ENCODE measurements at regions not wholly inside any gene's neighbourhood (a gene's known extent, or its start where the extent isn't known, plus 50 kb on each side); places are given as distances from the start of the nearest gene placed in this dataset.
A peak's percentile ranks its signal among the peaks of the same experiment; 100 is the strongest.

- H3K4me3 Mint-ChIP-seq: no peak overlapping the region
- H3K27me3 Mint-ChIP-seq (ENCODE audit: low read depth in 3 of 3): no peaks in the 10 kb centered on the region
- H3K27ac Mint-ChIP-seq: no peak overlapping the region
- H3K9me3 Mint-ChIP-seq: peaks cover 0 to 15% (median 4%) of the 10 kb centered on the region in 6 donors
- no peak for DNase-seq
- no peaks in the 10 kb centered on the region for H3K4me1 Mint-ChIP-seq
- no peaks in the 10 kb centered on the region for H3K36me3 Mint-ChIP-seq
Observed at GRCh38 chr5:99285606-99286005, 356.8 kb upstream of the CHD1 start.

DNA sequence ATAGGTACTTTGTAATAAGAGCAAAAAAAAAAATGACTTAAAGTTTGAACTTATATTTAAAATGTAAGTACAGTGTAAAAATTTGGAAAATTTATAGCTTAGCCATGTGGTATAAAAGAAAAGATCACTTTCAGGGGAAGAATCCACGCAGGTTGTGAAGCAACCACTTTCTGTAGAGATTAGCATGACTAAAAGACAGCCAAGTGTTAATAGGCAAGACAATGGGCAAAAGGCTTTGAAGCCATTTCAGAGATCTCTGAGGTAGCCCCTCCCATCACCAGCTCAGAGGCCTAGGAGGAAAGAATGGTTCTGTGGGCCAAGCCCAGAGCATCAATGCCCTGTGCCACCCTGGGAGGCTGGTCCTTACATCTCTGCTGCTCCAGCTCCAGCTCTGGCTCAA is 346.3 kb upstream of the CHD1 start:
- H3K27me3 Mint-ChIP-seq (ENCODE audit: low read depth in 3 of 3): peaks cover 0 to 3% (median 0%) of the 10 kb centered on the region in 3 donors
- no peaks in the 10 kb centered on the region for H3K4me1 Mint-ChIP-seq
- peaks cover 0 to 7% (median 4%) of the 10 kb centered on the region in 3 donors for H3K36me3 Mint-ChIP-seq
- no peak for DNase-seq
- no peak overlapping the region for H3K27ac Mint-ChIP-seq
- peaks cover 0 to 17% (median 11%) of the 10 kb centered on the region in 6 donors for H3K9me3 Mint-ChIP-seq
- H3K4me3 Mint-ChIP-seq: no peak overlapping the region

GRCh38 chr5:99272576-99272975 is 343.8 kb upstream of the CHD1 start:
- Mint-ChIP-seq H3K4me1 (no peaks in the 10 kb centered on the region), H3K36me3 (peaks cover 0 to 7% (median 4%) of the 10 kb centered on the region in 3 donors), H3K27me3 (ENCODE audit: low read depth in 3 of 3) (peaks cover 0 to 1% (median 0%) of the 10 kb centered on the region in 3 donors), H3K4me3 (no peak overlapping the region), H3K9me3 (peaks cover 4 to 17% (median 12%) of the 10 kb centered on the region in 6 donors), H3K27ac (no peak overlapping the region)
- DNase-seq: no peak

DNA sequence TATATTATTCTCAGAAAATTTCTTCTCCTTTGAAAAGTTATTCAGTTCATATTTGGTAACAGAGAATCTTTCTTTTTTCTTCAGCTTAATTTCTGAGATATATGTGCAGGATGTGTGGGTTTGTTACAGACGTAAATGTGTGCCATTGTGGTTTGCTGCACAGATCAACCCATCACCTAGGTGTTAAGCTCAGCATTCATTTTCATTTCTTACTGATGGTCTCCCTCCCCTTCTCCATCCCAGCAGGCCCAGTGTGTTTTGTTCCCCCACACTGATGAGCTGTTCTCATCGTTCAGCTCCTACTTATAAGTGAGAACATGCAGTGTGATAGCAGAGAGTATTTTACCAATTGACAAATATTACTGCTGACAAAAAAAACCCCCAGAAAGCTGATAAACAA is 330.0 kb upstream of the CHD1 start:
- Mint-ChIP-seq H3K9me3 (peaks cover 10 to 39% (median 28%) of the 10 kb centered on the region in 6 donors), H3K4me1 (peaks cover 5 to 20% of the 10 kb centered on the region in 2 donors), H3K27me3 (ENCODE audit: low read depth in 3 of 3) (no peaks in the 10 kb centered on the region), H3K36me3 (peaks cover 0 to 9% (median 0%) of the 10 kb centered on the region in 3 donors), H3K27ac (peak overlapping the region; percentile 61 to 85 (median 74)), H3K4me3 (peak overlapping the region in 2 of 5 donors; percentile 15 to 27)
- peak; percentile 30 to 58 (median 49) for DNase-seq

- H3K36me3 Mint-ChIP-seq: no peaks in the 10 kb centered on the region
- peaks cover 0 to 5% of the 10 kb centered on the region in 2 donors for H3K4me1 Mint-ChIP-seq
- H3K27me3 Mint-ChIP-seq (ENCODE audit: low read depth in 3 of 3): peaks cover 0 to 4% (median 0%) of the 10 kb centered on the region in 3 donors
- DNase-seq: no peak
- peaks cover 2 to 10% (median 6%) of the 10 kb centered on the region in 6 donors for H3K9me3 Mint-ChIP-seq
- H3K27ac Mint-ChIP-seq: no peak overlapping the region
- H3K4me3 Mint-ChIP-seq: no peak overlapping the region
Observed at GRCh38 chr5:99248066-99248465, 319.3 kb upstream of the CHD1 start.

DNA sequence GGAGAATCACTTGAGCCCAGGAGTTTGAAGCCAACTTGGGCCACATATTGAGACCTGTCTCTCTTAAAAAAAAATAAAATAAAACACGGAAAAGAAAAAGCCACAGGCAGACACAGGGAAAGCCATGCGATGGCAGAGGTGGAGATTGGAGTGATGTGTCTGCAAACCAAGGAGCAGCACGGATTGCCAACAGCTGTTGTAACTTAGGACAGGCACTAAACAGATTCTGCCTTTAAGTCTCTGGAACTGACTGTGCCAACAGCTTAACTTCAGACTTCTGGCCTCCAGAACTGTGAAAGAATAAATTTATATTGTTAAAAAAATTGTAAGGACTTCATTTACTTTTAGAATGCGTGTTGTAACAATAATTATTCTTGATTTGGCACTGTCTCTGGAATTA is 318.5 kb upstream of the CHD1 start:
- Mint-ChIP-seq H3K9me3 (peaks cover 0 to 10% (median 6%) of the 10 kb centered on the region in 6 donors), H3K27ac (no peak overlapping the region), H3K27me3 (ENCODE audit: low read depth in 3 of 3) (peaks cover 0 to 4% (median 0%) of the 10 kb centered on the region in 3 donors), H3K4me1 (peaks cover 0 to 5% of the 10 kb centered on the region in 2 donors), H3K4me3 (no peak overlapping the region), H3K36me3 (no peaks in the 10 kb centered on the region)
- no peak for DNase-seq

DNA sequence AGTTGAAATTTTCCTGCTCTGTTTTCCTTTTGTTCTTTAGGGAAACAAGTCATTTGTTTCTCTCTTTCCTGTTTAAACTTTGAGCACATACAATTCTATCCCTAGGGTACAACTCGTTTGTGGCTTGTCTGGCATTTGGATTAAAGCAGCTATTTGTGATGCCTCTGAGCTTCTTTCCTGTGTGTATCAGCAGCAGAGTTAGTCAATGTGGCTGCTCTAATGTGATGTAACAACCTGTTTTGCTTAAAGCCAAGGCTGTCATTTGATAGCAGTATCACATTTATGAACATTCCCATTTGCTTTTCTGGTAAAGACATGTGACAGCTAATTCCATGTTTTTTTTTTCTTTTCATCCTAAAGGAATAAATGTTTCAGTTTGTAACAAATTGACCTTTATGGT is 314.3 kb upstream of the CHD1 start:
- H3K27me3 Mint-ChIP-seq (ENCODE audit: low read depth in 3 of 3): peaks cover 0 to 4% (median 0%) of the 10 kb centered on the region in 3 donors
- H3K36me3 Mint-ChIP-seq: no peaks in the 10 kb centered on the region
- no peak for DNase-seq
- H3K27ac Mint-ChIP-seq: no peak overlapping the region
- peaks cover 0 to 10% (median 1%) of the 10 kb centered on the region in 6 donors for H3K9me3 Mint-ChIP-seq
- no peak overlapping the region for H3K4me3 Mint-ChIP-seq
- peaks cover 0 to 3% of the 10 kb centered on the region in 2 donors for H3K4me1 Mint-ChIP-seq

DNA sequence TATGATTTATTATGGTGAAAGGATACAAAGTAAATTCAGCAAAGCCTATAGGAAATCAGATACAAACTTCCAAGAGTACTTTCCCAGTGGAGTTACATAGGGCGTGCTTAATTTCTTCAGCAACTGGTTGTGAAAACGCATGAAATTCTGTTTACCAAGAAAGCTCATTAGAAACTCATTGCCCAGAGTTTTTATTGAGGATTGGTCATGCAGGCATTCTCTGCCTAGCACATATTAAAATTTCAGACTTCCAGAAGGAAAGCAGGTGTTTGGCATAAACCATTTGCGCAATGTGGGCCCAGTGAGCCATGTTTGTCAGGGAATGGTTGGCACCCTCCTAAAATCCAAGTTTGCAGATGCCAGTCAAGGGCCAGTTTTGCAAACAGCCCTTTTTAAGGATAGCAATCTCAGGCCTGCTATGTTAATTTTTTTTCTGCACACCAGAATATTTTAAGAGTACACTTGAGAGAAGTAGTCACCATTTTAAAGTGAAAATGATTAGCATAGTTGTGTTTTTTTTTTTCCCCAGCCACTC is 311.1 kb upstream of the CHD1 start:
- Mint-ChIP-seq H3K4me1 (no peaks in the 10 kb centered on the region), H3K4me3 (no peak overlapping the region), H3K27ac (no peak overlapping the region), H3K27me3 (ENCODE audit: low read depth in 3 of 3) (peaks cover 0 to 2% (median 2%) of the 10 kb centered on the region in 3 donors), H3K36me3 (peaks cover 0 to 3% (median 0%) of the 10 kb centered on the region in 3 donors), H3K9me3 (peaks cover 0 to 20% (median 5%) of the 10 kb centered on the region in 6 donors)
- DNase-seq: no peak

- H3K36me3 Mint-ChIP-seq: no peaks in the 10 kb centered on the region
- no peak for DNase-seq
Observed at GRCh38 chr5:99191206-99191745, 262.5 kb upstream of the CHD1 start.

DNA sequence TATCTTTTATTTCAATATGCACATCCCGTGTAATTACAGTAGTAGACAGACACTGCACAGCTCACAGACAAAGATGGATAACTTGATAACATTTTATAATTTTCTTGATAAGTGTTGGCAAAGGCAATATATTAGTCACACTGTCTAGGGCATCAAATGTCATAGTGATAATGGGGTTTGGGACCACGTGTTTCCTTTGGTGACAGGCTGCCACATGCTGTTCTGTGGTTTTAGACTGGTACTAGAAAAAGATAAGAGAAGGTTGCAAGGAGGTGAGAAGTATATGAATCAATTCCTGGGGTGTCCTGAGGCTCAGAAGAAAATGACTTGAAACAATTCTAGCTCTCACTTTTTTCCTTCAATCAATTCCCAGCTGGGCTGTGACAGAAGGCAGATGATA is 258.8 kb upstream of the CHD1 start:
- H3K27me3 Mint-ChIP-seq (ENCODE audit: low read depth in 3 of 3): peaks cover 0 to 3% (median 0%) of the 10 kb centered on the region in 3 donors
- no peak overlapping the region for H3K27ac Mint-ChIP-seq
- no peak overlapping the region for H3K4me3 Mint-ChIP-seq
- H3K36me3 Mint-ChIP-seq: no peaks in the 10 kb centered on the region
- DNase-seq: no peak
- peaks cover 5 to 6% of the 10 kb centered on the region in 2 donors for H3K4me1 Mint-ChIP-seq
- H3K9me3 Mint-ChIP-seq: peaks cover 0 to 3% (median 1%) of the 10 kb centered on the region in 6 donors

More at GRCh38 chr5:99191206-99191745, 262.5 kb upstream of the CHD1 start:
- Mint-ChIP-seq H3K27ac (no peak overlapping the region), H3K4me1 (peaks cover 5 to 6% of the 10 kb centered on the region in 2 donors), H3K27me3 (ENCODE audit: low read depth in 3 of 3) (no peaks in the 10 kb centered on the region), H3K4me3 (no peak overlapping the region), H3K9me3 (peaks cover 0 to 2% (median 0%) of the 10 kb centered on the region in 6 donors)

GRCh38 chr5:99179206-99179605 is 250.4 kb upstream of the CHD1 start:
- Mint-ChIP-seq H3K27ac (no peak overlapping the region), H3K9me3 (peaks cover 0 to 7% (median 0%) of the 10 kb centered on the region in 6 donors)

GRCh38 chr5:99177796-99178195 is 249.0 kb upstream of the CHD1 start:
- no peak for DNase-seq
- H3K27me3 Mint-ChIP-seq (ENCODE audit: low read depth in 3 of 3): peaks cover 0 to 2% (median 1%) of the 10 kb centered on the region in 3 donors
- no peak overlapping the region for H3K27ac Mint-ChIP-seq
- H3K4me1 Mint-ChIP-seq: no peaks in the 10 kb centered on the region
- H3K9me3 Mint-ChIP-seq: peaks cover 0 to 4% (median 0%) of the 10 kb centered on the region in 6 donors
- H3K4me3 Mint-ChIP-seq: no peak overlapping the region
- H3K36me3 Mint-ChIP-seq: no peaks in the 10 kb centered on the region

More at GRCh38 chr5:99179206-99179605, 250.4 kb upstream of the CHD1 start:
- Mint-ChIP-seq H3K4me1 (no peaks in the 10 kb centered on the region), H3K4me3 (no peak overlapping the region), H3K36me3 (no peaks in the 10 kb centered on the region), H3K27me3 (ENCODE audit: low read depth in 3 of 3) (peaks cover 0 to 2% (median 0%) of the 10 kb centered on the region in 3 donors)
- DNase-seq: no peak

GRCh38 chr5:99176186-99176585 is 247.4 kb upstream of the CHD1 start:
- Mint-ChIP-seq H3K4me1 (no peaks in the 10 kb centered on the region), H3K27me3 (ENCODE audit: low read depth in 3 of 3) (peaks cover 0 to 2% (median 1%) of the 10 kb centered on the region in 3 donors), H3K4me3 (no peak overlapping the region), H3K36me3 (no peaks in the 10 kb centered on the region), H3K9me3 (peaks cover 0 to 4% (median 0%) of the 10 kb centered on the region in 6 donors), H3K27ac (no peak overlapping the region)
- DNase-seq: no peak

DNA sequence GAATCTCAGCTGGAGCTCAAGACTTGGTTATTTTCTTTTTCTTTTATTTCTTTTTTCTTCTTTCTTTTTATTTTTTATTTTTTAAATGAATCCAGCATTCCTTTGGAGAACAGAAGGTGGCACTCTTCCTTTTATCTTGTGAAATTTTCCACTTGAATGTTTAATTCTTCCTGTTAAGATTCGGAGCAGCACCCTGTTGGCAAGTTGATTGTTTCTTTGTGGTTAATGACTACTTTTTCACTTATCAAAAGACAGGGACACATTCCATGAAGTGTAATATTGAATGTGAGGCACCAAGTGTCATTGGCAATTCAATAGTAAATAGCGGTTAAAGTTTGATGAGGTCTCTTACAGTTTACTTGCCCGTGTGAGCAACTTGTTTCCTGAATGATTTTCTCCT is 240.5 kb upstream of the CHD1 start:
- Mint-ChIP-seq H3K36me3 (no peaks in the 10 kb centered on the region), H3K4me3 (no peak overlapping the region), H3K27me3 (ENCODE audit: low read depth in 3 of 3) (peaks cover 0 to 2% (median 1%) of the 10 kb centered on the region in 3 donors), H3K27ac (no peak overlapping the region), H3K9me3 (peaks cover 0 to 7% (median 0%) of the 10 kb centered on the region in 6 donors), H3K4me1 (no peaks in the 10 kb centered on the region)
- DNase-seq: no peak

Data from immature natural killer cell (primary cell).